AG04449 (cell line): ENCODE measurements at regions not wholly inside any gene's neighbourhood (a gene's known extent, or its start where the extent isn't known, plus 50 kb on each side); places are given as distances from the start of the nearest gene placed in this dataset.

ENCODE experiments used
- CTCF ChIA-PET: fragments of 350-600 bp; formaldehyde crosslinking; extraction: SDS; loops from one replicate; lab custom pipeline; 2021; ENCODE audit warnings: antibody characterized with exemption; lab: Yijun Ruan, JAX
- POLR2A ChIA-PET: fragments of 400-600, 350-600 bp; formaldehyde crosslinking; extraction: SDS; loops from one replicate; lab custom pipeline; 2020; ENCODE audit warnings: antibody characterized with exemption, inconsistent platforms; lab: Yijun Ruan, JAX
- DNase-seq: peaks from one replicate; pipeline ENCODE4 v3.0.0-alpha.2; 2010; ENCODE audit warnings: low read depth, low spot score
- H3K4me3 ChIP-seq: 2 replicates; pipeline ENCODE4 v1.5.1; 2011; ENCODE audit warnings: low read depth, mild to moderate bottlenecking, control low read depth, low read length
- TF ChIP-seq, protein P1 (sequence below): IDR thresholded peaks from one replicate; pipeline ENCODE4 v1.5.1; 2011; ENCODE audit warnings: mild to moderate bottlenecking, moderate library complexity, low read length, control low read depth, inconsistent platforms; ENCODE audit not compliant: insufficient read depth; ENCODE audit errors: missing control alignments

GRCh38 chr10:8248868-8249267 is 194.4 kb downstream of the GATA3 start:
- DNase-seq = no peak

DNA sequence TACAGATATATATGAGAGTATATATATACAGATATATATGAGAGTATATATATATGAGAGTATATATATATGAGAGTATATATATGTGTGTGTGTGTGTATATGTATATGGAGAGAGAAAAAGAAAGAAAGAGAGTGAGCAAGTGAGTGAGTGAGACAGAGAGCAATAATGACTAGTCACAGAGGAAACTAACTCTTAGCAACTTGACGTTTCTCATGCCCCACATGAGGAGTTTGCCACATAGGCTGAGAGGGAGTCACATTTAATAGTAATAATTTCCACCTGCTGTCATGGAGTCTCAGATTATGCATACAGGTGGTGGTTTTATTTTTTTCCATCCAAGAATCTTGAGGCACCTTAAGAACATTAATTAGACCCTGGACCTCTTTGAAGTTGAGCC is 199.9 kb downstream of the GATA3 start:
- H3K4me3 ChIP-seq = no peak overlapping the region
- ChIA-PET POLR2A (no interaction called here), CTCF (no interaction called here)
- no peak for DNase-seq
- TF ChIP-seq, protein P1, sequence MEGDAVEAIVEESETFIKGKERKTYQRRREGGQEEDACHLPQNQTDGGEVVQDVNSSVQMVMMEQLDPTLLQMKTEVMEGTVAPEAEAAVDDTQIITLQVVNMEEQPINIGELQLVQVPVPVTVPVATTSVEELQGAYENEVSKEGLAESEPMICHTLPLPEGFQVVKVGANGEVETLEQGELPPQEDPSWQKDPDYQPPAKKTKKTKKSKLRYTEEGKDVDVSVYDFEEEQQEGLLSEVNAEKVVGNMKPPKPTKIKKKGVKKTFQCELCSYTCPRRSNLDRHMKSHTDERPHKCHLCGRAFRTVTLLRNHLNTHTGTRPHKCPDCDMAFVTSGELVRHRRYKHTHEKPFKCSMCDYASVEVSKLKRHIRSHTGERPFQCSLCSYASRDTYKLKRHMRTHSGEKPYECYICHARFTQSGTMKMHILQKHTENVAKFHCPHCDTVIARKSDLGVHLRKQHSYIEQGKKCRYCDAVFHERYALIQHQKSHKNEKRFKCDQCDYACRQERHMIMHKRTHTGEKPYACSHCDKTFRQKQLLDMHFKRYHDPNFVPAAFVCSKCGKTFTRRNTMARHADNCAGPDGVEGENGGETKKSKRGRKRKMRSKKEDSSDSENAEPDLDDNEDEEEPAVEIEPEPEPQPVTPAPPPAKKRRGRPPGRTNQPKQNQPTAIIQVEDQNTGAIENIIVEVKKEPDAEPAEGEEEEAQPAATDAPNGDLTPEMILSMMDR = no peak

More at GRCh38 chr10:8248868-8249267, 194.4 kb downstream of the GATA3 start:
- TF ChIP-seq, protein P1 = no peak
- CTCF ChIA-PET = no interaction called here
- H3K4me3 ChIP-seq = no peak overlapping the region
- POLR2A ChIA-PET = no interaction called here

GRCh38 chr10:8255301-8255700 is 200.8 kb downstream of the GATA3 start:
- TF ChIP-seq, protein P1 = no peak
- no peak overlapping the region for H3K4me3 ChIP-seq
- no peak for DNase-seq
- CTCF ChIA-PET = no interaction called here
- POLR2A ChIA-PET = no interaction called here

DNA sequence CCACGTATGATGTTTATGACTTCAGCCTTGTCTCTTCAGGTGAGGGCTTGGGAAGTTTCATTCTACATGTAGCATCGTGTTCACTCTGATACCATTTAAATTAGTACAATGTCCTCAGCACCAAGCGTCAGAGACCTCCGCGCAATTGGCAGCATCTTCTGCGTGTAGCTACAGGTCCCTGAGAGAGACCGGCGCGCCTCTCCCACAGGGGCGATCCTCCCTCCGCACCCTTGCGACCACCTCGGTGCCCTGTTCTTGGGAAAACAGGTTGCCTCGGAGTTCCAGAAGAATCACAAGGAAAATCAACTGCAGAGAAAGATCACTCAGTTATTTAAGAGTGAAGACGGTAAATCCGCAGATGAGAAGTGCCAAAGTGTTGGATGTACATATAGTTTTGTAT is 206.2 kb downstream of the GATA3 start:
- ChIA-PET CTCF (no interaction called here), POLR2A (no interaction called here)
- H3K4me3 ChIP-seq = no peak overlapping the region
- no peak for DNase-seq
- TF ChIP-seq, protein P1 = no peak

- H3K4me3 ChIP-seq = no peak overlapping the region
- TF ChIP-seq, protein P1 = no peak
- CTCF ChIA-PET = no interaction called here
These were observed 207.8 kb downstream of the GATA3 start for GRCh38 chr10:8262317-8262716.

DNA sequence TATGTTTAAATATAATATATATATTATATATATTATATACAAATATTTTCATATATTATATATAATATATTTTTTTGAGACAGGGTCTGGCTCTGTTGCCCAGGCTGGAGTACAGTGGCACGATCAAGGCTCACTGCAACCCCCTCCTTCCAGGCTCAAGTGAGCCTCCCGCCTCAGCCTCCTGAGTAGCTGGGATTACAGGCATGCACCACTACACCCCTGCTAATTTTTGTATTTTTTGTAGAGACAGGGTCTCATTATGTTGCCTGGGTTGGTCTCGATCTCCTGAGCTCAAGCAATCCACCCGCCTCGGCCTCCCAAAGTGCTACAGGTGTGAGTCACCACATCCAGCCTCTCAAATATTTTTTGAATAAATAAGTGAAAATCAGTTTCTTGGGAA is 215.5 kb downstream of the GATA3 start:
- POLR2A ChIA-PET = no interaction called here
- TF ChIP-seq, protein P1 = no peak
- H3K4me3 ChIP-seq = no peak overlapping the region
- CTCF ChIA-PET = no interaction called here
- no peak for DNase-seq

More at GRCh38 chr10:8262317-8262716, 207.8 kb downstream of the GATA3 start:
- POLR2A ChIA-PET = no interaction called here
- DNase-seq = no peak
